ENCODE measurements at regions not wholly inside any gene's neighbourhood (a gene's known extent, or its start where the extent isn't known, plus 50 kb on each side); places are given as distances from the start of the nearest gene placed in this dataset.
A peak's percentile ranks its signal among the peaks of the same experiment; 100 is the strongest.

DNA sequence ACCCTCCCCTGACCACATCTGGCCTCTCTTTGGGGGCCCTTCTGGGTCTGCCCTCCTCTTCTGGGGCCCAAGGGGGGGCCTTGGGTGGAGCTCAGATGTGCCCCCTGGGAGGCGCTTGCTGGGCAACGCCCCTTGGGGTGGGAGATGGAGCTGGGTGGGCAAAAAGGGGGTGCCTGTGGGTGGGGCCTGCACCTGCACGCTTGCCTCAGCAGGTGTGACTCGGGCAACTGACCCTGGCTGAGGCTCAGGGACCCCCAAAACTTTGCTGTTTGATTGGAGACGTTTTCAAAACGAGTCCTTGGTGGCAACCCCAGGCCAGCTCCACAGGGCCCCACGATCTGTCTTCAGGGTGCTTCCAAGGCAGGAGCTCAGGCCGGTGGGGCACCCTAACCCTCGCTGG, 105.3 kb downstream of the SIK1 start:
- Mint-ChIP-seq H3K36me3 (ENCODE audit: low read depth) (no peaks in the 10 kb centered on the region), H3K27me3 (no peaks in the 10 kb centered on the region), H3K4me1 (peaks cover 7% of the 10 kb centered on the region), H3K4me3 (no peak overlapping the region), H3K9me3 (no peaks in the 10 kb centered on the region), H3K27ac (no peak overlapping the region)
- no peak for DNase-seq
- ATAC-seq: no peak

DNA sequence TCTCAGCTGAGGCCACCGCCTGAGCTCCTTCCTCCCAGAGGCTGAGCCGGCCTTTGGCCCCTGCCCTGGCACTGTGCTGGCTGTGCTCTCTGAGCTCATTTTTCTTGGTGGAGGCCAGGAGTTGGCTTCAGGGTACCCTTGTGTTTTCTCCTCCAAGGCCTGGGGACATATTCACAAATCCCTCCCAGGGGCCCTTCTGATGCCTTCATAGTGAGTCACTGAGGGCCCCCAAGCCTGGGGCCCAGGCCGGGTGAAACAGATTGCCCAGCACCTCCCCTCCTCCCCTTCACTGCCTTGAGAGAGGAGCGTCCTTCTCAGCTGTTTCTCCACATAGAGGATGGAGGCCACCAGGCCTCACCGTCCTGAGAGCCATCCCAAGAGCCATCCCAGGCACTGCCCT, 105.8 kb downstream of the SIK1 start:
- H3K27ac Mint-ChIP-seq: no peak overlapping the region
- peaks cover 4% of the 10 kb centered on the region for H3K4me1 Mint-ChIP-seq
- no peaks in the 10 kb centered on the region for H3K9me3 Mint-ChIP-seq
- H3K27me3 Mint-ChIP-seq: no peaks in the 10 kb centered on the region
- H3K4me3 Mint-ChIP-seq: no peak overlapping the region
- no peaks in the 10 kb centered on the region for H3K36me3 Mint-ChIP-seq (ENCODE audit: low read depth)
- ATAC-seq (no peak), DNase-seq (no peak)

DNA sequence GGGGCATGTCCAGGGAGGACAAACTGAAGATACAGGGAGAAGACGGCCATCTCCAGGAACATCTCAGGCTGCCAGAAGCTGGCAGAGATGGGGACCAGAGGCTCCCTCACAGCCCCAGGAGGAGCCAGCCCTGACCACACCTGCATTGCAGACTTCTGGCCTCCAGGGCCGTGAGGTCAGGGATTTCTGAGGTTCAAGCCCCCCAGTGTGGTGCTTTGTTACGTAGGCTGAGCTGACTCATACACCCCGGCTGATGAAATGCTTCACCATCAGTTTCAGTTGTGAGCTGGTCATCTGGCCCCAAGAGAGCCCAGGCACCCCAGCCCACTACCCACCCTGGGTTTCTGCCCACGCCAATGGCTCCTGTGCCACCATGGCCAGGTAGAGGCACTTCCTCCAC, 106.4 kb downstream of the SIK1 start:
- Mint-ChIP-seq H3K27ac (no peak overlapping the region), H3K4me3 (no peak overlapping the region), H3K27me3 (peaks cover 1% of the 10 kb centered on the region), H3K9me3 (no peaks in the 10 kb centered on the region), H3K36me3 (ENCODE audit: low read depth) (no peaks in the 10 kb centered on the region), H3K4me1 (peaks cover 4% of the 10 kb centered on the region)
- ATAC-seq (no peak), DNase-seq (no peak)

DNA sequence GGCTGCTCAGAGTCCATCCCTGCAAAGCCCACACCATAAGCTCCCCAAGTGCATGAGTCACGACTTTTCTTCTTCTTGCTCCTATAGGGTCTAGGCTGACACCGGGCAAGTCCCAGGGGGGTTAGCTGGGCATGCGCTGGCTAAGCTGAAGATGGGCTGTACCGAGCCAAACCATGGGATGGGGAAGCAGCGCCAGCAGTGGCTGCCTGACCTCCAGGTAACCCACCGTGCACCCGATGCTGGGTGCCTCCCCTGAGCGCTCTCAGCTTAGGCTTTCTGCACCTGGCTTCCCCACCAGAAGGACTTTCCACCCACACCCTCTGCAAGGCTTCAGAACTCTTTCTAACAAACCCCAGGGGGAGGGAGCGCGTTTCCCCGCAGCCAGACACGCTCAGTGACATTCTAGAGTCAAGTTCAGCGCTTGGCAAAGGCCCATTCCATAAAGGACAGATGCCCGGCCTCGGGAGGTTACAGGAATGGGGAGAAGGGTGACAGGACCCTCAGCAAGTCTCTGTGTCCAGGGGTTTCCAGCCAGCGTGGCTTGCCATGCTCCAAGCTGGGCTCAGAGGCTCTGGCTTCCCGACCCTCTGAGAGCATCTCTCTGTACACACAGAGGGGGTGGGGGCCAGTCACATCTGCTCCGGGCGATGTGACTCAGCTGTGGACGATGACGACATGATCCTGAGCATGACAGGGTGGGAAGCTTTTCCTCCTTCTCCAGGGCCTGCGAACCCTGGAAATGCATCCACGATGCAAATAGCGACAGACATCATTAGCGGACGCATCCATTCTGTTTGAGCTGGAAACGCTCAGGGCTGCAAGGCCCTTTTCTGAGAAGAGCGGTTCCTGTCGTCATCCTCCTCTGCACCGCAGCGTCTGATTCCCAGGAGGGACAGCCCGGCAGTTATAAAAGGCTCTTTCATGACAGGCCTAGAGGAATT, 107.8 kb downstream of the SIK1 start:
- no peaks in the 10 kb centered on the region for H3K9me3 Mint-ChIP-seq
- peaks cover 4% of the 10 kb centered on the region for H3K4me1 Mint-ChIP-seq
- H3K27ac Mint-ChIP-seq: no peak overlapping the region
- no peaks in the 10 kb centered on the region for H3K36me3 Mint-ChIP-seq (ENCODE audit: low read depth)
- peaks cover 7% of the 10 kb centered on the region for H3K27me3 Mint-ChIP-seq
- ATAC-seq (no peak), DNase-seq (no peak)
- no peak overlapping the region for H3K4me3 Mint-ChIP-seq

DNA sequence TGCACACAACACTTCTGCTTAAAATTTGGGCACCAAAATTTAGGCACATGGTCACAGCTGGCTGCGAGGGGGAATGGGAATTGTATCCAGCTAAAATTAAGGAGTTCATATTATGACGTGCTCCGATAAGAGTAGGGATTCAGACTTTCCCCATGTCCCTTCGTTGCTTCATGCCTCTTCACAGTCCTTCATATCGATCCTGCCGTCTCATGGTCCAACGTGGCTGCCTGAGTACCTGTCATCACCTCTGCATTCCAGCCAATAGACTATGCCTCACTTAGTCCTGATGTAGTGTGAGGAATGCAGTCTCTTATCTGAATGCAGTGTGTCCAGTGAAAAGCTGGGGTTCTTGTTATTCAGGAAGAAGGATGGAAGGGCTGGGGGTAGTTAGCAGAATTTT, 108.6 kb downstream of the SIK1 start:
- Mint-ChIP-seq H3K27me3 (peaks cover 7% of the 10 kb centered on the region), H3K9me3 (no peaks in the 10 kb centered on the region), H3K27ac (no peak overlapping the region), H3K36me3 (ENCODE audit: low read depth) (no peaks in the 10 kb centered on the region), H3K4me1 (peaks cover 4% of the 10 kb centered on the region), H3K4me3 (no peak overlapping the region)
- no peak for DNase-seq
- no peak for ATAC-seq

DNA sequence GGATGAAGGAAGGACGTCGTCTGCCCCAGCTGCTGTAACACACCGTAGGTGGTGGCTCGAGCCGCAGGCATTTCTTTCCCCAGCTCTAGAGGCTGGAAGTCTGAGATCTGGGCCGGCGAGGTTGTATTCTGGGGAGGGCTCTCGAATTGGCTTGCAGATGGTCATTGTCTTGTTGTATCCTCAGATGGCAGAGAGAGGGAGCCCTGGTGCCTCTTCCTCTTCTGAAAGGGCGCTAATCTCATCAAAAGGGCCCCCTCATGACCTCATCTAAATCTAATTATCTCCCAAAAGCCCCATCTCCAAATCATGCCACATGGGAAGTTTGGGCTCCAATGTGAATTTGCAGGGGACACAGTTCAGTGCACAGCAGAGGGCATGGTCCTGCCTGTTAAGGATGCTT, 109.0 kb downstream of the SIK1 start:
- no peak for ATAC-seq
- no peaks in the 10 kb centered on the region for H3K9me3 Mint-ChIP-seq
- no peaks in the 10 kb centered on the region for H3K36me3 Mint-ChIP-seq (ENCODE audit: low read depth)
- peaks cover 7% of the 10 kb centered on the region for H3K27me3 Mint-ChIP-seq
- no peak overlapping the region for H3K4me3 Mint-ChIP-seq
- H3K4me1 Mint-ChIP-seq: peaks cover 4% of the 10 kb centered on the region
- no peak overlapping the region for H3K27ac Mint-ChIP-seq
- DNase-seq: no peak

DNA sequence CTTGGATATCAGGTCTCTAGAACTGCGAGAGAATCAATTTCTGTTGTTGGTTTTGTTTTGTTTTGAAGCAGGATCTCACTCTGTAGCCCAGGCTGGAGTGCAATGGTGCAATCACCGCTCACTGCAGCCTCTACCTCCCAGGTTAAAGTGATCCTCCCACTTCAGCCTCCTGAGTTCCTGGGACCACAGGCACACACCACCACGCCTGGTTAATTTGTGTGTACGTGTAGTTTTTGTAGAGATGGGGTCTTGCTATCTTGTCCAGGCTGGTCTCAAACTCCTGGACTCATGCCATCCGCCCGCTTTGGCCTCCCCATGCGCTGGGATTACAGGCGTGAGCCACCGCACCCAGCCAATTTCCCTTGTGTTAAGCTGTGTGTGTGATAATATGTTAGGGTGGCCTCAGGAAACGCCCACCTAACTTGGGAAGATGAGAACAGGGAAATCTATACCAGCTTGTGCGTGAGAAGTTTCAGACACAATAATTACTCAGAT, 109.6 kb downstream of the SIK1 start:
- peak overlapping the region; percentile 13 for H3K27ac Mint-ChIP-seq
- H3K4me1 Mint-ChIP-seq: peaks cover 4% of the 10 kb centered on the region
- H3K9me3 Mint-ChIP-seq: no peaks in the 10 kb centered on the region

DNA sequence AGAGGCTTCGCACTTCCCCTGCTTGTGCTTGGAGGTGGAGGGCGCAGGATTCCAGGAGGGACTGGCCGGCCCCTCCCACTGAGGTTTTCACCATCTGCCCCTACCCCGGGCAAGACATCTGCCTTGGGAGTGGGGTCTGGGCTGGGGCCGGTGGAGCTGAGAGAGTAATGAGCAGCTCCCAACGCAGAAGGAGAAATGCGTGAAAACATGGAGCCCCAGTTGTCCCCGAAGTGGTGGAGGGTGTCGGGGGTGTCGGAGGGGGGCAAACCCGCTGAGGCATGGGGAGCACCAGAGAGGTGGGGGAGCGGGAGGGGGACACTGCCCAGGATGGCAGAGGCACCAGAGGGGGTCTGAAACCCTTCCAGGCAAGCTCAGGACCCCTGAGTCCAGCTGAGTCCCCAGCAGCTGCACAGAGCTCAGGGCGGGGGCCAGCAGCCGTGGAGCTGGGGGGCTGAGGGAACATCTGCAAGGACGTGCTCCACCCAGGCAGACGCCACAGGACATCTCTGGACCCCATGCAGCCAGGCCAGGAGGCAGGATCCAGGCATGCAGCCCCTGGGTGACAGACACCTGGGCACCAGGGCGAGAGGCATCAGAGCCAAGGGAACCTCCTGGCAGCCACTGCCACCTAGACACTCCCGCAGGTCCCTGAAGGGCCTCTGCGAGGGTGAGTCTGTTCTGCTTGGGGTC, 110.6 kb downstream of the SIK1 start:
- peaks cover 4% of the 10 kb centered on the region for H3K4me1 Mint-ChIP-seq
- H3K36me3 Mint-ChIP-seq (ENCODE audit: low read depth): no peaks in the 10 kb centered on the region
- DNase-seq (no peak), ATAC-seq (no peak)
- H3K27me3 Mint-ChIP-seq: peaks cover 7% of the 10 kb centered on the region
- H3K9me3 Mint-ChIP-seq: no peaks in the 10 kb centered on the region
- H3K27ac Mint-ChIP-seq: no peak overlapping the region
- no peak overlapping the region for H3K4me3 Mint-ChIP-seq

More for the DNA sequence above, 109.6 kb downstream of the SIK1 start:
- Mint-ChIP-seq H3K36me3 (ENCODE audit: low read depth) (no peaks in the 10 kb centered on the region), H3K4me3 (no peak overlapping the region), H3K27me3 (peaks cover 7% of the 10 kb centered on the region)
- DNase-seq (no peak), ATAC-seq (no peak)

DNA sequence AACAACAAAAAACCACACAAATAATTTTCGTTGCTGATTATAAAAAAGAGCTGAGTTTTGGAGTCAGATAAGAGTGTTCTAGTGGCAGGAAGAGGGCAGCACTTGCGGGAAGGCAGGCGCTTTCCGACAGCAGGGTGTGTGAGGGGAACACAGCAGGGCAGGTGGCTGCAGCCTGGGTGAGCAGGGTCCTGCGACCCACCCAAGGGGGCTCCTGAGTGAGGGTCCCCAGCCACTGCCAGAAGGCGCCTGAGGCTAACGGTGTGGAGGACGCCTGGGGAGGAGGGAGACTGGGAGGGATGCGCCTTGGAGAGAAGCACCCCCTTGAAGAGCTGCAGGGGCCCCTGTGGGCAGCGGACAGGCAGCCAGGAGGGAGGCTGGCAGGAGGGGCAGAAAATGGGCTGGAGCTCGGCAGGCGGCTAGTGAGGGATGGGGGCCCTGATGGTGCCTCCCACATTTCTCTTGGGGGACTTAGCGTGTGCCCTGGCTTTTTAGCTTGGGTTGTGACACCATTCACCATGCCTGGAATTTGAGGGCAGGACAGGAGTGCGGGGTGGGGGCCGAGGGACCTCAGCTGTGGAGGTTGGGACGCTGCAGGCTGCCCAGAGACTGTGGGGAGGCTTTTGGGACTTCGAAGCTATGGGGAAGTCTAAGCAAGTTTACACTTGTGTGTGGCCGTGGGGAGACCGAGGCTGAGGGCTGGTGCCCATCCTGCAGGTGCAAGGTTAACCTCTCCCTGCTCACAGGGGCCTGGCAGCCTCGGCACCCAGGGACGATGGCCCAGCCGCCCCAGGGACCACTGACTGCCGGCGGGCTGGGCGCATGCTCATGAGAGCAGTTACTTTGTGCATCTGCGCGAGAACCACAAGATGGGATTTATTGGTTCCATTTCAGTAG, 111.4 kb downstream of the SIK1 start:
- H3K4me3 Mint-ChIP-seq: no peak overlapping the region
- H3K27me3 Mint-ChIP-seq: peaks cover 7% of the 10 kb centered on the region
- H3K4me1 Mint-ChIP-seq: peaks cover 4% of the 10 kb centered on the region
- no peaks in the 10 kb centered on the region for H3K36me3 Mint-ChIP-seq (ENCODE audit: low read depth)
- H3K9me3 Mint-ChIP-seq: no peaks in the 10 kb centered on the region
- no peak for ATAC-seq
- DNase-seq: no peak
- no peak overlapping the region for H3K27ac Mint-ChIP-seq

DNA sequence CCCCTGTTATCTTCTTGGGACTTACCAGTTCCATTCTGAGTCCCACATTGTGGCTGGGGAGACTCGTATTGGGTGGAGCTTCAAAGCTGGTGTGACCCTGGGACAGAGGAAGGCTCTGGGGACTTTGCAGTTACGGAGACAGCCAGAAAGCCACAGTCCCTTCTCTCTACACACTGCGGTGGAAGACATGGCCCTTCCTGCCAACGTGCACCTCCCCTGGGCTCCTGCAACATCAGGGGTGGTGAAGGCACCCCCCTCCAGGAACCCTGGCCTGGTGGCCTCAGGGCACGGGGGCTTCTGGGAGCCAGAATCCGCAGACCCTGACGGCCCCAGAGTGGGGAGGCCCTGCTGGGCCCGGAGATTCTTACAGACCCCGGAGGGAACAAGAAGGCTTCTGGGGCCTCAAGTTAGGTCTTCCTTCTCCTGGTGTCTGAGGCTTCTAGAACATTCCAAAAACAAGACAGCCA, 113.0 kb downstream of the SIK1 start:
- H3K36me3 Mint-ChIP-seq (ENCODE audit: low read depth): no peaks in the 10 kb centered on the region
- H3K27me3 Mint-ChIP-seq: peaks cover 7% of the 10 kb centered on the region
- H3K9me3 Mint-ChIP-seq: no peaks in the 10 kb centered on the region
- no peak overlapping the region for H3K4me3 Mint-ChIP-seq
- no peak for ATAC-seq
- H3K4me1 Mint-ChIP-seq: peaks cover 2% of the 10 kb centered on the region
- DNase-seq: no peak
- no peak overlapping the region for H3K27ac Mint-ChIP-seq

DNA sequence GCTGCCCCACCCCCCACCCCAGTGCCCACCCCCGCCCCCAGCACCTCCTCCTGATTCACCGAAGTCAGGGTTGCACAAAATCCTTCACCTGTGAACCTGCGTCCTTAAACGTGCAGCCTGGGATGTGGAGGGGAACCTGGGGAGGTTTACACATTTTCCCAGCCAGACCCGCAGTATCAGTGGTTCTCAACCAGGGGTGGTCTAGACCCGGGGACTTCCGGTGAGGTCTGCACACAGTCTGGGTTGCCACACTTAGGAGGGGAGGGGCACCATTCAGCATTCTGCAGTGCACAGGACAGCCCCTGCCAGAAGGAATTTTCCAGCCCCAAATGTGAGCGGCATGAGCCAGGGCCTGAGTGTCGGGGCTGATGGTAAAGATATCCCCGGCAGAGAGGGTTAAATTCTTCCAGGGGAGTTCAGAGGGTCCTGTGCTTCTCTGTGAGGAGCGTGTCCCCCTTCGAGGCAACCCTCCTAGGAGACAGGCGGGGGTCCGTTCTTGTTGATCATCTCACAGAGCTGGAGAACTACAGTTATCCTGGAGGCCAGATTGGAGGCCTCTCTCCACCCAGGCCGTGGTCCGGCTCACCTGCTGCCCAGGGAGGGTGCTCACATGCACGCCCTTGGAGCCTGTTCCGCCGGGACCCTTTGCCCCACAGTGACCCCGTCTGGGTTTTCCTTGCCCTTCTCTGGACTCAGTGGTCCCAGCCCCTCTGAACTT, 113.6 kb downstream of the SIK1 start:
- no peak overlapping the region for H3K4me3 Mint-ChIP-seq
- H3K9me3 Mint-ChIP-seq: no peaks in the 10 kb centered on the region
- DNase-seq (no peak), ATAC-seq (no peak)
- peaks cover 7% of the 10 kb centered on the region for H3K27me3 Mint-ChIP-seq
- no peak overlapping the region for H3K27ac Mint-ChIP-seq
- H3K36me3 Mint-ChIP-seq (ENCODE audit: low read depth): no peaks in the 10 kb centered on the region
- H3K4me1 Mint-ChIP-seq: peaks cover 2% of the 10 kb centered on the region

DNA sequence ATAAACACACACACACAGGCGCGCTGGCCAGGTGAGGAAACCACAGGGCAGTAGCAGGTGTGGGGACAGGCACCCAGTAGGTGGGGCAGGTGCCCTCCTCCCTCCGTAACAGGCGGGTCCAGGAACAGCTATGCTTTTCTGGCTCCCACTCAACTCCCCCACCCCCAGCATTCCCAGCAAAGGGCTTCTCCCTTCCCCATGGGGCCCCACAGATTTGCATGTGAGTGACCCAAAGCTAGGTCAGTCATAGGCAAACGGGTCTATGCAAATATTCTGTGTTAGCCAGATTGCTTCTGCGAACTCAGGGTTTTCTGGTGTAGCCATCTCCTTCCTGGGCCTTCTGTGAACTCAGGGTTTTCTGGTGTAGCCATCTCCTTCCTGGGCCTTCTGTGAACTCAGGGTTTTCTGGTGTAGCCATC, 114.2 kb downstream of the SIK1 start:
- ATAC-seq (no peak), DNase-seq (no peak)
- H3K36me3 Mint-ChIP-seq (ENCODE audit: low read depth): no peaks in the 10 kb centered on the region
- H3K27ac Mint-ChIP-seq: no peak overlapping the region
- peaks cover 3% of the 10 kb centered on the region for H3K4me1 Mint-ChIP-seq
- no peaks in the 10 kb centered on the region for H3K9me3 Mint-ChIP-seq
- peaks cover 7% of the 10 kb centered on the region for H3K27me3 Mint-ChIP-seq
- H3K4me3 Mint-ChIP-seq: no peak overlapping the region

DNA sequence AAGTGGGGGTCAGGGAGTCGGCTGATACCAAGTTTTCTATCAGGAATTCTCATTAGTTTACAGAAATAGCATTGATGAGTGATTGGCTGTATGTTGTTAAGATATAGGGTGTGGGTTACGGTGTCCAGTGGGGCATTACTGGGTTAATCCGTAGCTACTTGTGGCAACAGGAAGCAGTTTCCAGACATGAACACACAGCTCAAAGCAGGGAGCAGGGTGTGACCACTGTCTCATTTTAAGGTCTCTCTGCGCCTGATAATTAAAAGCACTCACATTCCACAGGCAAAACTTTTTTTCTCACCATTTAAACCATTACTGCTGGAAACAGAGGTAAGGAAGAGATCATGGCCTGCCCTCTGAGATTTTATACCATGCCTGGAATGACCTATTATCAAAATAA, 114.9 kb downstream of the SIK1 start:
- peaks cover 7% of the 10 kb centered on the region for H3K27me3 Mint-ChIP-seq
- peaks cover 11% of the 10 kb centered on the region for H3K4me1 Mint-ChIP-seq
- DNase-seq (no peak), ATAC-seq (no peak)
- H3K4me3 Mint-ChIP-seq: no peak overlapping the region
- H3K9me3 Mint-ChIP-seq: no peaks in the 10 kb centered on the region
- H3K27ac Mint-ChIP-seq: no peak overlapping the region
- H3K36me3 Mint-ChIP-seq (ENCODE audit: low read depth): no peaks in the 10 kb centered on the region

Data from activated naive CD8-positive, alpha-beta T cell treated with anti-CD3 and anti-CD28 coated beads, Interleukin-2, amount 50 U/mL, for 24 hours (primary cell).